ENCODE measurements at regions not wholly inside any gene's neighbourhood (a gene's known extent, or its start where the extent isn't known, plus 50 kb on each side); places are given as distances from the start of the nearest gene placed in this dataset.

DNA sequence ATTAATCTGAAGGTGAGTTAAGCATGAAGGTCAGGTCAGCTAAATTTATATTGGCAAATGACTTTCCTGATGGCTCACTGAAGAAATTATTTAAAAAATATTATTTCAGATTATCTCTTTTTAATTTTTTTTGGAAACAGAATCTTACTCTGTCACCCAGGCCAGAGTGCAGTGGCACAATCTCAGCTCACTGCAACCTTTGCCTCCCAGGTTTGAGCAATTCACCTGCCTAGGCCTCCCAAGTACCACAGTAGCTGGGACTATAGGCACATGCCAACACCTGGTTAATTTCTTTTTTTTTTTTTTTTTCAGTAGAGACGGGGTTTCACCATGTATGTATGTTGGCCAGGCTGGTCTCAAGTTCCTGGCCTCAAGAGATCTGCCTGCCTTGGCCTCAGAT lies 976.7 kb downstream of the TTLL7 start:
- TF ChIP-seq, protein P1, sequence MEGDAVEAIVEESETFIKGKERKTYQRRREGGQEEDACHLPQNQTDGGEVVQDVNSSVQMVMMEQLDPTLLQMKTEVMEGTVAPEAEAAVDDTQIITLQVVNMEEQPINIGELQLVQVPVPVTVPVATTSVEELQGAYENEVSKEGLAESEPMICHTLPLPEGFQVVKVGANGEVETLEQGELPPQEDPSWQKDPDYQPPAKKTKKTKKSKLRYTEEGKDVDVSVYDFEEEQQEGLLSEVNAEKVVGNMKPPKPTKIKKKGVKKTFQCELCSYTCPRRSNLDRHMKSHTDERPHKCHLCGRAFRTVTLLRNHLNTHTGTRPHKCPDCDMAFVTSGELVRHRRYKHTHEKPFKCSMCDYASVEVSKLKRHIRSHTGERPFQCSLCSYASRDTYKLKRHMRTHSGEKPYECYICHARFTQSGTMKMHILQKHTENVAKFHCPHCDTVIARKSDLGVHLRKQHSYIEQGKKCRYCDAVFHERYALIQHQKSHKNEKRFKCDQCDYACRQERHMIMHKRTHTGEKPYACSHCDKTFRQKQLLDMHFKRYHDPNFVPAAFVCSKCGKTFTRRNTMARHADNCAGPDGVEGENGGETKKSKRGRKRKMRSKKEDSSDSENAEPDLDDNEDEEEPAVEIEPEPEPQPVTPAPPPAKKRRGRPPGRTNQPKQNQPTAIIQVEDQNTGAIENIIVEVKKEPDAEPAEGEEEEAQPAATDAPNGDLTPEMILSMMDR (conservative IDR thresholded peaks at IDR 0.05) = no peak
- no peak for TF ChIP-seq ZFX (IDR thresholded peaks at IDR 0.05)

DNA sequence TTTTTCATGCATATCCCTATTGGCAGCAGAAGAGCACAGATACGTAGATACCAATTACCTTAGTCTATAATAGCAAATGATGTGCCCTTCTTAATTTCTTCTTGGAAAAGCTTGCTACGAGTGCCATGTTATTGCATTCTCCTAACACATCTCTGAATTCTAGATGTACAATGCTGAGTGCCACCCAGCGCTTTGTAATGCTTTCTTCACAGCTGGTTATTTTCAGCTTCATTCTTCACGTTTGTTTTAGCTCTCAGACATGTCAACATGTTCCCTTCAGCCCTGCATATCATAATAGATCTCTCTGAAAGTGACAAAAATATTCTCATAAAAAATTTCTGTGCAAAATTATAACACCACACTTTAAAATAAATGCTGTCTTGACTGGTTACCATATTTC lies 981.2 kb downstream of the TTLL7 start:
- H3K27ac ChIP-seq = no peak overlapping the region
- TF ChIP-seq, protein P1 (conservative IDR thresholded peaks at IDR 0.05) = no peak
- TF ChIP-seq ZFX (IDR thresholded peaks at IDR 0.05) = no peak

More for the DNA sequence above, 976.7 kb downstream of the TTLL7 start:
- no peak overlapping the region for H3K27ac ChIP-seq

DNA sequence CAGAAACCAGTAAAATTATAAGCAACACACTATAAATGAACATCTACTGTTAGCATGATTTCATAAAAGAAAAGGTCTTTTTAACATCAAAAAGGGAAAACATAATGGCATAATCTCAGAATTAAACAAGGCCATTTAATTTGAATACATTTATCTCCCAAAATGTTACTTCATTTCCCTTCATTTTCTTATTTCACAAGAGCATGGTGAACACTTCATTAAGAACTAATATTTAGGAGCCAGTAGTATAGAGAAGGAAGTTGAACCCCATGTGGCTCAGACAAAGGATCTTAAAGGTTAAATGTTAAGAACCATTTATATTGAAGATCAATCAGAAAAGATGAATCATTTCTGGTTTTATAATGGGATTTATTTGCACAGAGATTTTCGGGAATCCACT lies 981.7 kb downstream of the TTLL7 start:
- H3K27ac ChIP-seq = no peak overlapping the region
- TF ChIP-seq, protein P1 (conservative IDR thresholded peaks at IDR 0.05) = no peak
- TF ChIP-seq ZFX (IDR thresholded peaks at IDR 0.05) = no peak

DNA sequence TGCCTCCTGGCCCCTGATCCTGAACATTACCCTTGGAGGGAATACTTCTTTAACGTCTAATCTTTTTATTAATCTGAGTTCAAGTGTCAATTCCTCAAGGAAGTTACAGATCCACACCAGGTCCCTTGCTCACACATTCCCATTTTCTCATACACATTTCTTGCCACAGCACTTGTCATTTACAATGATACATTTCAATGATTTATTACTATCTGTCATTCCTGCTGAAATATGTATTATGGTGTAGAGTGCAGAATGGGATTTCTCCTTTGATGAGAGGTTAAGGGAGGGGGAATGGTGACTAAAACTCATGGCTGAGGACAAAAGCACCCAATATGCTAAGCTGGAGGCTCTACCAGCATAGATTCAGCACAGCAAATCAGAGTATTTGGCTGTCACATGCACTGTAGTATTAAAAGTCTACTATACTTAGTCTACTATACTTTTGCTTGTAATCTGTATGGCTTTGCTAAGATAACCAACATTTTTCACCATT lies 982.5 kb downstream of the TTLL7 start:
- TF ChIP-seq ZFX (IDR thresholded peaks at IDR 0.05) = no peak
- TF ChIP-seq, protein P1 (conservative IDR thresholded peaks at IDR 0.05) = no peak

DNA sequence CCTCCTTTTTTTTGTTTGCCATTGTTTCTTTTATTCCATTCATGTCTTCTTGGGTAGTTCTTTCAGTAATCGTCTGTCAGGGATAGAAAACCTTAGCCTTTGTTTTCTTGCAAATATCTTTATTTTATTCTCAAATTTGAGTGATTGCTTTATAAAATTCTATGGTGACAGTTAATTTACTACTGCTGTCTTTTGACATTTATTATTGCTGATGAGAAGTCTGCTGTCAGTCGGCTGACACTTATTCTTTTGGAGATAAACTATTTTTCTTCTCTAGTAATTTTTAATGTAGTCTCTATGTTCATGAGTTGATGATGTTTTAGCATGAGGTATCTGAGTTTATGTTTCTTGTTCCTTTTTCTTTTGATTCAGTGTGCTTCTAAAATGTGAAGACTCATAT lies 983.8 kb downstream of the TTLL7 start:
- H3K27ac ChIP-seq = no peak overlapping the region
- TF ChIP-seq, protein P1 (conservative IDR thresholded peaks at IDR 0.05) = no peak
- no peak for TF ChIP-seq ZFX (IDR thresholded peaks at IDR 0.05)

More for the DNA sequence above, 982.5 kb downstream of the TTLL7 start:
- H3K27ac ChIP-seq = no peak overlapping the region

DNA sequence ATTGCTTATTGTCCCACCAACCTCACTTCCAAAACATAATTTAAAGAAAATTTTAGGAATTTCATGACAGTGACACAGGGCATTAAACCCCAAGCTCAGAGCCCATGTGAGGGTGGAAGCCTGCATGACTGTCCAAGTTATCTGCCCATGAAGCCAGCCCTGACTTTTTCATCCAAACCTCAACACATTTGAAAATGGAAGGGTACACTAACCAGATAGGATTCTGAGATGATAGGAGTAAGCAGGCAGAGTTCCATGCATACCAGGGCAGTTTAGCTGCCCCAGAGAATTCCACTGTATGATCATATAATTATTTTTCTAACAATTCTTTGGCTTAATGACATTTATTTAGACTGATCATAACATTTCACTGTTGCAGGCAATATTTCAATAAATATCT lies 986.0 kb downstream of the TTLL7 start:
- no peak for TF ChIP-seq ZFX (IDR thresholded peaks at IDR 0.05)
- TF ChIP-seq, protein P1 (conservative IDR thresholded peaks at IDR 0.05) = no peak
- H3K27ac ChIP-seq = no peak overlapping the region

DNA sequence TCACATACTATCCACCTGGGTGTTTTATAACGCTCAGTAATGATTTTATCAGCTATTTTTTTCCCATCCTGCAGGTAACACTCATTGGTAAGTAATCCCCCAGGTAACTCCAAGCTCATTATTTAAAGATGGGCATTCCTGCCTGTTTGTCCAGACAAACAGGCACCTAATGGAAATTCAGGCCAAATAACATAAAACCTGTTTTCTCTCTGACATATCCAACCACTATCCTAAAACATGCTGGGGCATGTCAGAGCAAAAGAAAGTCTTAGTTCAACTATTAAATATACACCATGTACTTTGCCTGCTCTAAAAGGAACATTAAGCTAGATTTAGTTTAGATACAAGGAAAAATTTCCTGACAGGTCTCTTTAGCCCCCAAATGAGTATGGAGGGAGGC lies 987.7 kb downstream of the TTLL7 start:
- TF ChIP-seq, protein P1 (conservative IDR thresholded peaks at IDR 0.05) = no peak
- TF ChIP-seq ZFX (IDR thresholded peaks at IDR 0.05) = no peak

More for the DNA sequence above, 987.7 kb downstream of the TTLL7 start:
- no peak overlapping the region for H3K27ac ChIP-seq

All from C4-2B (cell line).